ENCODE measurements at regions not wholly inside any gene's neighbourhood (a gene's known extent, or its start where the extent isn't known, plus 50 kb on each side); places are given as distances from the start of the nearest gene placed in this dataset.
"Not testable (repeated sequence)": the region's sequence is repeated elsewhere in the genome, so short reads cannot be mapped to it uniquely, and the experiment has no call there.

- not testable (repeated sequence) for DNase-seq (ENCODE audit: low read depth)
Measured at GRCh38 chr16:5159537-5159936, 61.9 kb upstream of the EEF2KMT start.

DNA sequence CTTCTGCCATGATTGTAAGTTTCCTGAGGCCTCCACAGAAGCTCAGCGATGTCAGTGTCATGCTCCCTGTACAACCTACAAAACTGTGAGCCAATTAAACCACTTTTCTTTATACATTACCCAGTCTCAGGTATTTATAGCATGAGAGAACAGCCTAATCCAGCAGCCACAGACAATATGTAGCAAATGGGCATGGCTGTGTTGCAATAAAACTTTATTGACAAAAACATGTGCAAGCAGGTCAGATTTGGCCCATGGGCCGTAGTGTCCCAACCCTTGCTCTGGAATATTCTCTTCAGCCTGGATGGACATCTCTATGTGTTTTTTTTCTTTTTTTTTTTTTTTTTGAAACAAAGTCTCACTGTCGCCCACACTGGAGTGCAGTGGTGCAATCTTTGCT lies 60.9 kb upstream of the EEF2KMT start:
- DNase-seq (ENCODE audit: low read depth), result no peak

- not testable (repeated sequence) for DNase-seq (ENCODE audit: low read depth)
Measured at GRCh38 chr16:5156486-5156885, 58.9 kb upstream of the EEF2KMT start.

- not testable (repeated sequence) for DNase-seq (ENCODE audit: low read depth)
Measured at GRCh38 chr16:5154006-5154405, 56.4 kb upstream of the EEF2KMT start.

DNA sequence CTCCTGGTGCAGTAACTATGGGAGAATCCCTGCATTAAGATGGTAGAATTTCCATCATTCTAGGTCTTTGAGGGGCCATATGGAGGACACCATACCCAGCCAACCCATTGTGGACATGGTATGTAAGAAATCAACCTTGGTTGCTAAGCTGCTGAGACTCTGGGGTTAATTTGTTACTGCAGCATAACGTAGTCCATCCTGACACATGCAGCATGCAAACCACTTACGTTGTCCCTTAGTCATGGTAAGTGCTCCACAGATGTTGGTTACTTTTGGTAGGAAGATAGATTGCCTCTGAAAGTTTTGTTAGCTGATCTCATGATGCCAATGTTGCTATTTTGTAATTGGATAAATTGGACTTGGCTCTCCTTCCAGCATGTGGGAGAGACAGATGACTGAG lies 53.8 kb upstream of the EEF2KMT start:
- not testable (repeated sequence) for DNase-seq (ENCODE audit: low read depth)

Measured in iris pigment epithelial cell (primary cell).